KMS-11 (cell line): ENCODE measurements at regions not wholly inside any gene's neighbourhood (a gene's known extent, or its start where the extent isn't known, plus 50 kb on each side); places are given as distances from the start of the nearest gene placed in this dataset.

Experiments used
- H2AFZ ChIP-seq: fragments of 200-600 bp; sonication (generic); 2 replicates; pipeline ENCODE4 v1.6.1; 2016; ENCODE audit warnings: antibody characterized with exemption, mixed run types, low read depth
- H3K27ac ChIP-seq: fragments of 200-600 bp; sonication (generic); 2 replicates; pipeline ENCODE4 v1.6.1; 2016; ENCODE audit warnings: mild to moderate bottlenecking, mixed run types
- H3K27me3 ChIP-seq: fragments of 200-600 bp; sonication (generic); 2 replicates; pipeline ENCODE4 v1.6.1; 2017; ENCODE audit warnings: mild to moderate bottlenecking, low read depth, mixed run types, moderate library complexity; ENCODE audit not compliant: insufficient read depth
- H3K36me3 ChIP-seq: fragments of 200-600 bp; sonication (generic); 2 replicates; pipeline ENCODE4 v1.6.1; 2017; ENCODE audit warnings: mild to moderate bottlenecking, mixed run types; ENCODE audit not compliant: insufficient read depth
- H3K4me1 ChIP-seq: fragments of 200-600 bp; sonication (generic); 2 replicates; pipeline ENCODE4 v1.6.1; 2016; ENCODE audit warnings: mild to moderate bottlenecking, low read depth, mixed run types; ENCODE audit not compliant: poor library complexity, severe bottlenecking
- H3K4me2 ChIP-seq: fragments of 200-600 bp; sonication (generic); 2 replicates; pipeline ENCODE4 v1.7.0; 2016; ENCODE audit warnings: mild to moderate bottlenecking, mixed run types
- H3K4me3 ChIP-seq: fragments of 200-600 bp; sonication (generic); IDR thresholded peaks from 2 replicates; pipeline ENCODE4 v1.6.1; 2017; ENCODE audit warnings: low read depth, low read length, mixed read lengths; ENCODE audit not compliant: insufficient read depth
- H3K79me2 ChIP-seq: fragments of 200-600 bp; sonication (generic); 2 replicates; pipeline ENCODE4 v1.6.1; 2016; ENCODE audit warnings: low read depth, mixed run types; ENCODE audit not compliant: insufficient read depth
- H3K9ac ChIP-seq: fragments of 200-600 bp; sonication (generic); 2 replicates; pipeline ENCODE4 v1.6.1; 2016; ENCODE audit warnings: mild to moderate bottlenecking, mixed run types
- H4K20me1 ChIP-seq: fragments of 200-600 bp; sonication (generic); 2 replicates; pipeline ENCODE4 v1.6.1; 2016; ENCODE audit warnings: mild to moderate bottlenecking, mixed run types; ENCODE audit not compliant: insufficient read depth
- CTCF ChIP-seq: fragments of 200-600 bp; sonication (generic); conservative IDR thresholded peaks from 2 replicates; pipeline ENCODE4 v1.6.1; 2017; ENCODE audit warnings: low read depth, mild to moderate bottlenecking, antibody characterized with exemption, low read length, moderate library complexity, mixed read lengths

- no peak overlapping the region for H3K4me2 ChIP-seq
- no peaks in the 10 kb centered on the region for H4K20me1 ChIP-seq
- no peaks in the 10 kb centered on the region for H3K27me3 ChIP-seq
- H3K4me3 ChIP-seq: no peak overlapping the region
- no peaks in the 10 kb centered on the region; the same call in 1 of the 2 replicates for H3K36me3 ChIP-seq
- no peak overlapping the region for H3K9ac ChIP-seq
- H2AFZ ChIP-seq: no peak overlapping the region
- no peak for TF ChIP-seq CTCF
- no peak overlapping the region for H3K27ac ChIP-seq
- H3K4me1 ChIP-seq: no peaks in the 10 kb centered on the region
- H3K79me2 ChIP-seq: no peaks in the 10 kb centered on the region
These were observed 913.9 kb downstream of the BRINP3 start for GRCh38 chr1:189563784-189564183.

- Histone ChIP-seq H3K36me3 (no peaks in the 10 kb centered on the region), H4K20me1 (no peaks in the 10 kb centered on the region)
- no peak for TF ChIP-seq CTCF
These were observed 909.8 kb downstream of the BRINP3 start for GRCh38 chr1:189567890-189568289.

GRCh38 chr1:189596197-189596596 is 881.5 kb downstream of the BRINP3 start:
- Histone ChIP-seq H3K27ac (no peak overlapping the region), H2AFZ (no peak overlapping the region), H3K4me2 (0 out of 2 replicates have a peak overlapping the region, but pooled peaks have one; percentile 14), H3K36me3 (no peaks in the 10 kb centered on the region), H3K79me2 (no peaks in the 10 kb centered on the region), H3K9ac (no peak overlapping the region), H3K4me3 (no peak overlapping the region), H3K27me3 (no peaks in the 10 kb centered on the region), H3K4me1 (peaks cover 12% of the 10 kb centered on the region), H4K20me1 (no peaks in the 10 kb centered on the region)
- TF ChIP-seq CTCF: no peak

More at GRCh38 chr1:189567890-189568289, 909.8 kb downstream of the BRINP3 start:
- Histone ChIP-seq H2AFZ (no peak overlapping the region), H3K27ac (no peak overlapping the region), H3K4me3 (no peak overlapping the region), H3K9ac (no peak overlapping the region), H3K79me2 (no peaks in the 10 kb centered on the region), H3K27me3 (no peaks in the 10 kb centered on the region), H3K4me1 (no peaks in the 10 kb centered on the region), H3K4me2 (no peak overlapping the region)

GRCh38 chr1:189597083-189597482 is 880.6 kb downstream of the BRINP3 start:
- H3K27me3 ChIP-seq: no peaks in the 10 kb centered on the region
- no peak overlapping the region for H3K4me3 ChIP-seq
- no peaks in the 10 kb centered on the region for H3K79me2 ChIP-seq
- H3K9ac ChIP-seq: no peak overlapping the region
- H4K20me1 ChIP-seq: no peaks in the 10 kb centered on the region
- no peak for TF ChIP-seq CTCF
- no peaks in the 10 kb centered on the region for H3K36me3 ChIP-seq
- no peak overlapping the region for H3K4me2 ChIP-seq
- peaks cover 12% of the 10 kb centered on the region for H3K4me1 ChIP-seq
- H2AFZ ChIP-seq: no peak overlapping the region
- no peak overlapping the region for H3K27ac ChIP-seq

GRCh38 chr1:189605226-189605625 is 872.4 kb downstream of the BRINP3 start:
- Histone ChIP-seq H3K79me2 (no peaks in the 10 kb centered on the region), H3K4me1 (no peaks in the 10 kb centered on the region), H3K27me3 (no peaks in the 10 kb centered on the region), H2AFZ (no peak overlapping the region), H3K9ac (no peak overlapping the region), H4K20me1 (no peaks in the 10 kb centered on the region), H3K4me2 (no peak overlapping the region), H3K36me3 (no peaks in the 10 kb centered on the region), H3K27ac (no peak overlapping the region), H3K4me3 (no peak overlapping the region)
- TF ChIP-seq CTCF: no peak
